Activated CD8-positive, alpha-beta memory T cell treated with anti-CD3 and anti-CD28 coated beads, Interleukin-2, amount 10 ng/mL, durations not matched to agents 7 days and 5 days (primary cell): ENCODE measurements at regions not wholly inside any gene's neighbourhood (a gene's known extent, or its start where the extent isn't known, plus 50 kb on each side); places are given as distances from the start of the nearest gene placed in this dataset.

Source experiments
- ATAC-seq: fragments of 150-1000 bp; cut with Tn5 transposase; one replicate; pipeline ENCODE4 v1.10.0; 2021; ENCODE audit warnings: moderate library complexity
- CTCF ChIA-PET: fragments of 350-600 bp; sonication (Branson Sonifier 250); formaldehyde crosslinking; loops from one replicate; lab custom pipeline; 2021; ENCODE audit warnings: antibody characterized with exemption; lab: Charles Lee
- DNase-seq: peaks from one replicate; pipeline ENCODE4 v3.0.0-alpha.2; 2020
- H3K27ac Mint-ChIP-seq: one replicate; pipeline ENCODE4 v1.8.0; 2021; ENCODE audit warnings: mild to moderate bottlenecking, mixed read lengths
- H3K27me3 Mint-ChIP-seq: one replicate; pipeline ENCODE4 v1.8.0; 2021; ENCODE audit warnings: mixed read lengths
- H3K36me3 Mint-ChIP-seq: one replicate; pipeline ENCODE4 v1.8.0; 2021; ENCODE audit warnings: mild to moderate bottlenecking, mixed read lengths
- H3K4me1 Mint-ChIP-seq: one replicate; pipeline ENCODE4 v1.8.0; 2021; ENCODE audit warnings: mixed read lengths
- H3K4me3 Mint-ChIP-seq: one replicate; pipeline ENCODE4 v1.8.0; 2021; ENCODE audit warnings: mild to moderate bottlenecking, moderate library complexity, mixed read lengths
- H3K9me3 Mint-ChIP-seq: one replicate; pipeline ENCODE4 v1.8.0; 2022; ENCODE audit warnings: low read depth, mixed read lengths

- no peak for ATAC-seq
These were observed 105.3 kb downstream of the FOXF2 start for GRCh38 chr6:1494671-1495070.

DNA sequence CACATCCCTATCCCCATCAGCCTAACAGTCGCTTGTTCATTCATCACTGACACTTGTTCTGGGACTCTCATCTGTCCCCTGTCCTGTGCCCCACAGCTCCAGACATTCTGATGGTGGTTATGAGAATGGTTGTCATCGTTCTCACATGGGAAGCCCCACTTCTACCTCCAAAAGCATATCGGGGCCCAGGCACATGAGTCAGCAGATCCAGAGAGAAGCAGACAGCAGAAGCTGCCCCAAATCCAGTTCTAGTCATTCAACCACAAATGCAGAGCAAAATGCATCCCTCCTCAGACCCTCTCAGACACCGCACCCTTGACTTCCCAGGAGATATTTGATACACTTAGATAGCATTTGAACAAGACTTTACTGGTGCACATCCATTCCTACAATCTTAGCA is 106.0 kb downstream of the FOXF2 start:
- no peaks in the 10 kb centered on the region for H3K27me3 Mint-ChIP-seq
- H3K9me3 Mint-ChIP-seq: no peaks in the 10 kb centered on the region
- H3K36me3 Mint-ChIP-seq: no peaks in the 10 kb centered on the region
- CTCF ChIA-PET: no interaction called here
- no peaks in the 10 kb centered on the region for H3K4me1 Mint-ChIP-seq
- no peak for ATAC-seq
- H3K4me3 Mint-ChIP-seq: no peak overlapping the region
- no peak overlapping the region for H3K27ac Mint-ChIP-seq
- DNase-seq: no peak

More at GRCh38 chr6:1494671-1495070, 105.3 kb downstream of the FOXF2 start:
- Mint-ChIP-seq H3K4me1 (no peaks in the 10 kb centered on the region), H3K4me3 (no peak overlapping the region), H3K27ac (no peak overlapping the region), H3K9me3 (no peaks in the 10 kb centered on the region), H3K36me3 (no peaks in the 10 kb centered on the region), H3K27me3 (no peaks in the 10 kb centered on the region)
- CTCF ChIA-PET: no interaction called here
- DNase-seq: no peak

- H3K9me3 Mint-ChIP-seq: no peaks in the 10 kb centered on the region
- H3K36me3 Mint-ChIP-seq: no peaks in the 10 kb centered on the region
- DNase-seq (no peak), ATAC-seq (no peak)
- CTCF ChIA-PET: no interaction called here
- H3K4me3 Mint-ChIP-seq: no peak overlapping the region
- no peak overlapping the region for H3K27ac Mint-ChIP-seq
- H3K4me1 Mint-ChIP-seq: no peaks in the 10 kb centered on the region
- H3K27me3 Mint-ChIP-seq: no peaks in the 10 kb centered on the region
These were observed 106.7 kb downstream of the FOXF2 start for GRCh38 chr6:1496092-1496491.

GRCh38 chr6:1496836-1497760 is 107.7 kb downstream of the FOXF2 start:
- DNase-seq: no peak
- no peak for ATAC-seq
- Mint-ChIP-seq H3K27ac (no peak overlapping the region), H3K4me3 (no peak overlapping the region), H3K4me1 (no peaks in the 10 kb centered on the region), H3K27me3 (no peaks in the 10 kb centered on the region), H3K36me3 (no peaks in the 10 kb centered on the region), H3K9me3 (no peaks in the 10 kb centered on the region)
- CTCF ChIA-PET: no interaction called here

DNA sequence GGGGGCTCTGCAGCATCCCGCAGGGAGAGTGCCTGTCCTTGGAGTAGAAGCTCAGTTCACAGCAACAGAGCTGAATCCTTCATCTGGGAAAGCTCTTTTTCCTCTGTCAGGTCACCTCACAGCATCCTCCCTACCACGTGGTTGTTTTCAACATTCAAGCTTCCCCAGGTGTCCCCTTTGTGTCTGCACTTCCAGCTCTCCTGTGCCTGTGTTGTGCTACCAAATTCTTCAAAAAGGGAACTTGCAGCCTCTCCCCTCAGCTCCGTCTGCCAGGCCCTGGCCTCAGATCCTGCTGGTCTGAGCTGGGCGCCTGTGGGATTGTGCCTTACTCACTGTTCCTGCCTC is 108.4 kb downstream of the FOXF2 start:
- Mint-ChIP-seq H3K4me3 (no peak overlapping the region), H3K27me3 (no peaks in the 10 kb centered on the region), H3K4me1 (no peaks in the 10 kb centered on the region), H3K9me3 (no peaks in the 10 kb centered on the region), H3K27ac (no peak overlapping the region), H3K36me3 (no peaks in the 10 kb centered on the region)
- ATAC-seq (no peak), DNase-seq (no peak)
- CTCF ChIA-PET: no interaction called here

- H3K36me3 Mint-ChIP-seq: no peaks in the 10 kb centered on the region
- no peak overlapping the region for H3K27ac Mint-ChIP-seq
- H3K4me3 Mint-ChIP-seq: no peak overlapping the region
These were observed 109.2 kb downstream of the FOXF2 start for GRCh38 chr6:1498491-1499113.

DNA sequence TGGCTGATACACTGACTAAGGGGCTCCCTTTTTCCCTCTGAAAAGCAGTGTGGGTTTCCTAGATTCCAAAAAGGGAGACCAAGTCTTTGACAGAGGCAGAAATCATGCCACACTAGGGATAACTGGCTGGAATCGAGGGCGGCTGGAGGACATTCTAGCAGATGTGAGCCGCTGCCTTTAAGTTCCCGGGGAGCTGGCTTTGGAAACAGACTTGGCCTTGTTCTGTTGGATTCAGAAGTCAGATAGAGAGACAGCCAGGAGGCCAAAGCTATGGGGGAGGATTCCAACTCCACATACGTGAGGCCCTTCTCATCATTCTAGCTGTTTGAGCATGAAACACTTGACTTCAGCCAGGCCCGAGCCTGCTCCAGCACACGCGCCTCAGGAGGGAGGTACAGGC is 109.9 kb upstream of the FOXC1 start:
- CTCF ChIA-PET: no interaction called here
- Mint-ChIP-seq H3K9me3 (no peaks in the 10 kb centered on the region), H3K27me3 (peaks cover 7% of the 10 kb centered on the region), H3K4me3 (no peak overlapping the region), H3K27ac (no peak overlapping the region), H3K4me1 (no peaks in the 10 kb centered on the region), H3K36me3 (no peaks in the 10 kb centered on the region)
- DNase-seq (no peak), ATAC-seq (no peak)

More at GRCh38 chr6:1498491-1499113, 109.2 kb downstream of the FOXF2 start:
- ATAC-seq: no peak
- CTCF ChIA-PET: no interaction called here
- DNase-seq: no peak
- peaks cover under 1% of the 10 kb centered on the region for H3K27me3 Mint-ChIP-seq
- no peaks in the 10 kb centered on the region for H3K4me1 Mint-ChIP-seq
- no peaks in the 10 kb centered on the region for H3K9me3 Mint-ChIP-seq

GRCh38 chr6:1500913-1501312 is 108.8 kb upstream of the FOXC1 start:
- Mint-ChIP-seq H3K36me3 (no peaks in the 10 kb centered on the region), H3K4me3 (no peak overlapping the region), H3K4me1 (no peaks in the 10 kb centered on the region), H3K9me3 (no peaks in the 10 kb centered on the region), H3K27ac (no peak overlapping the region), H3K27me3 (peaks cover 7% of the 10 kb centered on the region)
- ATAC-seq (no peak), DNase-seq (no peak)
- CTCF ChIA-PET: no interaction called here

GRCh38 chr6:1502041-1502440 is 107.7 kb upstream of the FOXC1 start:
- ATAC-seq (no peak), DNase-seq (no peak)
- Mint-ChIP-seq H3K27me3 (peaks cover 7% of the 10 kb centered on the region), H3K4me3 (no peak overlapping the region), H3K4me1 (no peaks in the 10 kb centered on the region), H3K9me3 (no peaks in the 10 kb centered on the region), H3K36me3 (no peaks in the 10 kb centered on the region), H3K27ac (no peak overlapping the region)
- CTCF ChIA-PET: no interaction called here

DNA sequence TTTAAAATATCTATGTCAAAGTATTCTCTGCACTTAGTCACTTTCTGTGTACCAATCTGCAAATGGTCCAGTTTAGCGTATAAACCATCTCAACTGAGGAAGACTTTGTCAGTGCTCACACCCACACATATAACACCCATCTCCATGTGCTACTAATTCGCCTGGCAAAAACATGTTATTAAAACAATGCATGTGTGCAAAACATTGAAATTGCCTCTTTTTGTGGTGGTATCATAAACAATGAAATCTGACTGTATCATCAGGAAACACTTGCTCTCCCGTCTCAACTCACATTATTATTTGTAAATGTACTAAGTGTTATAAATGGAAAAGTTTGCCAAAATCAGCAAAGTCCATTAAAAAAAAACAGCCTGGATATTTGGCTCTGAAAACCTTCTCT is 105.9 kb upstream of the FOXC1 start:
- DNase-seq (no peak), ATAC-seq (no peak)
- Mint-ChIP-seq H3K4me3 (no peak overlapping the region), H3K27ac (no peak overlapping the region), H3K27me3 (peaks cover 7% of the 10 kb centered on the region), H3K4me1 (no peaks in the 10 kb centered on the region), H3K9me3 (no peaks in the 10 kb centered on the region), H3K36me3 (no peaks in the 10 kb centered on the region)
- CTCF ChIA-PET: no interaction called here

DNA sequence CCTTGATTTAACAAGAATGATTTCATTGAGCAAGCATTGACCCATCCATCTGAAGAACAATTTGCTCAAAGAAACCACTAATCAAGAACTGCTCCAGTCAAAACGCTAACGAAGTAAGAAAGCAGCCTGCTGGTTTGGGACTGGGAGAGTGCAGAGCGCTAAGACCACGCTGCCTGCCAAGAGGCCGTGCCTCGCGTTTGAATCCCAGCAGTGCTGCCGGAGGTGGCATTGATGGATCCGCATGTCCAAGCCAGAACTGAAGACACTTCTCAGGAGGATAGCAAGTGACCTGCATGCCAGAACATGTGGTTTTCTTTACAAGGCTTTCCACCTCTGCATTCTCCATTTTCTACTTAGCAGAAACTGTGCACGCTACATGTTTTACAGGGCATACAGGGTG is 105.2 kb upstream of the FOXC1 start:
- Mint-ChIP-seq H3K36me3 (no peaks in the 10 kb centered on the region), H3K27me3 (peaks cover 7% of the 10 kb centered on the region), H3K9me3 (no peaks in the 10 kb centered on the region), H3K4me1 (no peaks in the 10 kb centered on the region), H3K27ac (no peak overlapping the region), H3K4me3 (no peak overlapping the region)
- DNase-seq: no peak
- ATAC-seq: no peak
- CTCF ChIA-PET: no interaction called here

- Mint-ChIP-seq H3K4me1 (no peaks in the 10 kb centered on the region), H3K9me3 (no peaks in the 10 kb centered on the region), H3K27me3 (peaks cover 13% of the 10 kb centered on the region), H3K4me3 (no peak overlapping the region), H3K27ac (no peak overlapping the region), H3K36me3 (no peaks in the 10 kb centered on the region)
- no peak for ATAC-seq
- CTCF ChIA-PET: no interaction called here
- no peak for DNase-seq
These were observed 102.5 kb upstream of the FOXC1 start for GRCh38 chr6:1507251-1507650.

DNA sequence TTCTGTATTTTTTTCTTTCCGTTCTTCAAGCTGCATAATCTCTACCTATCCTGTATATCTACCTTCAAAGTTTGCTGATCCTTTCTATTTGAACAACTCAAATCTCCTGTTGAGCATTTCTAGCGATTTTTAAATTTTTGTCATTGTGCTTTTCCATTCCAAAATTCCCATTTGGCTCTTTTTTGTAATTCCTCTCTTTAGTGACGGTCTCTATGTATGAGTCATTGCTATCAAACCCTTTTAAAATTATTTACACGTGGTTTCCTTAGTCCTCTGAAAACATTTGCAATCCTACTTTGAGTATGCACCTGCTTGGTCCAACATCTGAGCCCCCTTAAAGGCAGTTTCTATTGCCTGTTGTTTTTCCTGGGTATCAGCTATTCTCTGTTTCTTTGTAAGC is 100.5 kb upstream of the FOXC1 start:
- peaks cover 9% of the 10 kb centered on the region for H3K27me3 Mint-ChIP-seq
- no peaks in the 10 kb centered on the region for H3K9me3 Mint-ChIP-seq
- no peak for ATAC-seq

DNA sequence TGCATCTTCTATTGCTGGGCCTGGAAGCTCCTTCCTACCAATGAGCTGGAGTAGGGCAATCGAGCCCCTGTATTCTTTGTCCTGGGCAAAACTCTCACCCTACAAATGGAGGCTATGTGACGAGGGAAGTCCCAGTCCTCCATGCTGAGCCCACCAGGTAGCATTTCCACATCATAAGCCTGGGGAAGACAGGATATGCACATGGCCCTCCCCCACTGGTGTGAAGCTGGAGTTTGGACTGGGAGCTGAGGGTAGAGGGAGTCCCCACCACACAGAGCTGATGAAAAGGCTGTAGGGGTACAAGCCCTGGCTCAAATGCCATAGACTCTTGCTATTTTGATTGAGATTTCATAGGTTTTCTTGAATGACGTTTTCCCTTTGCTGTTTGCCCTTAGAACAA is 99.5 kb upstream of the FOXC1 start:
- H3K27ac Mint-ChIP-seq: no peak overlapping the region
- no peak overlapping the region for H3K4me3 Mint-ChIP-seq
- ATAC-seq (no peak), DNase-seq (no peak)
- no peaks in the 10 kb centered on the region for H3K4me1 Mint-ChIP-seq
- CTCF ChIA-PET: no interaction called here
- peaks cover 9% of the 10 kb centered on the region for H3K27me3 Mint-ChIP-seq
- H3K9me3 Mint-ChIP-seq: no peaks in the 10 kb centered on the region
- H3K36me3 Mint-ChIP-seq: no peaks in the 10 kb centered on the region

More for the DNA sequence above, 100.5 kb upstream of the FOXC1 start:
- CTCF ChIA-PET: no interaction called here
- no peak for DNase-seq
- no peak overlapping the region for H3K4me3 Mint-ChIP-seq
- no peaks in the 10 kb centered on the region for H3K36me3 Mint-ChIP-seq
- H3K4me1 Mint-ChIP-seq: no peaks in the 10 kb centered on the region
- no peak overlapping the region for H3K27ac Mint-ChIP-seq
